Stimulated activated CD4-positive, alpha-beta T cell treated with anti-CD3 and anti-CD28 coated beads, Interleukin-15, amount 100 ng/mL, for 48 hours (primary cell): ENCODE measurements at regions not wholly inside any gene's neighbourhood (a gene's known extent, or its start where the extent isn't known, plus 50 kb on each side); places are given as distances from the start of the nearest gene placed in this dataset.
"Not testable (repeated sequence)": the region's sequence is repeated elsewhere in the genome, so short reads cannot be mapped to it uniquely, and the experiment has no call there.

Experiments used
- DNase-seq, 2 donors: peaks; one replicate each; pipeline ENCODE4 v3.0.0-alpha.2; 2020; ENCODE audit warnings: low read depth in 2 of 2

- DNase-seq = no peak
Observed at GRCh38 chr4:179666226-179666625, 2224.0 kb upstream of the AGA start.

DNA sequence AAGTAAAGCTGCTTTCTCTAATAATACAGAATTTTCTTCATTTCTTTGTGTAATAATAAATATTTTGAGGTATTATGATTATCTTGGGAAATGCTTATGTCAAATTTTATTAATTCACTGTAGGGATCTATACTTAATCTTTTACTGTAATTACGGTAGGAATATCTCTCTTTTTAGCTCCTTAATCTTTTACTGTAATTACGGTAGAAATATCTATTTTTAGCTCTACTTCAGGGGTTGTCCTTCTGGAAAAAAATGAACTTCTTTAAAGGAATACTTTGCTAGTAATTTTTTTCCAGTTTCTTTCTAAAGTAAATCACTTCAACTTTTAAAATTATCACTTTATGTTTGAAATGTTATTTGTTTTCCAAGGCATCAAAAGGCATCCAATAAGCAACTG, 2229.4 kb upstream of the AGA start:
- DNase-seq = no peak

DNA sequence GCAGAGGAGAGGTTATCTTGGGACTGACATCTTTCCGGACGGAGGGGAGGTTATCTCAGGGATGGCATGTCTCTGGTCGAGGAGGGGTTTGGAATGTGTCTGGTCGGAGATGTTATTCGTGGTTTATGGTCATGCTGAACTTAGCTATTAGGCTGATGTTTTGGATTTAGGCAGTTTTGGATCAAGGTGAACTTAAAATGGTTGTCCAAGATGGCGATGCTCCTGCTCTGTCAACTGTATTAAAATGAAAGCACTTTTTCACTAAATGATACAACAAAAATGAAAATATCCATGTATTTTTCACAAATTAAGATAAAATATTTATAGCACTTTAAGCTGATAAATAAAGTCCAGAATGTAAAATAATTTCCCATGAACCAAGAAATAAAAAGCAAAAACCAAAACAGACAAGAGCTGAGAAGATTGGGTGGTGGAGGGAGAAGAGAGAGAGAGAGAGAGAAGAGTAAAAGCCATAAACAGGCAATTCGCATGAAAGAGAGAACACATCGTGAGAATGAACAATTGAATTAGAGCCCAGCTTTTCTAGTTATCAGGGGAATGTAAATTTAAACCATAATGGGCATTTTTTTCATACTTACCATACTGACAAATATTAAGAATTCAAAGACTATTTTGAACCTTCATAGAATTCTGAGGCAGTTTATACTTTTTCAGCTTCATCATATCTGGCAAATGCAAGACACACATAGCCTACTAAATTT, 2236.0 kb upstream of the AGA start:
- no peak for DNase-seq

GRCh38 chr4:179683661-179684060, 2241.4 kb upstream of the AGA start:
- DNase-seq = not testable (repeated sequence)

GRCh38 chr4:179692222-179692621, 2250.0 kb upstream of the AGA start:
- DNase-seq = no peak

DNA sequence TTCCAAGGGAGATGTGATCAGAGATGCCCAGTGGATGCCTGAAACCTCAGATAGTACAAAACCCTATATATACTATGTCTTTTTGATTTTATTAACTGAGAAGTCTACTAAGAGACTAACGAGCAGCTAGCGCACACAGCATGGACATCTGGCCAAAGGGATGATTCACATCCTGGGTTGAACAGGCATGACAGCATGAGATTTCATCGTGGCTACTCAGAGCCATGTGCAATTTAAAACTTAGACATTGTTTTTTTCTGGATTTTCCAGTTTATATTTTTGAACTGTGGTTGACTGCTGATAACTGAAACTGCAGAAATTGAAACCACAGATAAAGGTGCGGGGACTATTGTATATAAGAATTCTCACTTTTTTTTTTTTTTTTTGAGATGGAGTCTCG, 2252.9 kb upstream of the AGA start:
- DNase-seq = no peak

DNA sequence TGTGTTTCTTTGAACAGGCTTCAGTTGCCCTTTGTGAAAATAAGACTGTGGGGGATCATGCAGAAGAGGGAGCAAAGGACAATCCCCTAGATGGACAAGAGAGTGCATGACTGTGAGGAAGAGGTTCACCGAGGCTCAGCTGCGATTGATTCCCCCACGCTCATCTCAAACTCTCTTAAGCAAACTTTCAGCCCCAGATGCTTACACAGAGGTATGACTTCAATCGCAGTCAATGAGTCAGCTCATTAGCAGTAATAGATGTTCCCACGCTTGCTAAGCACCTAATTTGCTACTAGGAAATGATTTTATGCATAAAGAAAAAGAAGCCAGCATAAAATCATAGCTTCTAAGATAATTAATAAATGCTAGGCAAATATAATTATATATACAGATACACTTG, 2256.1 kb upstream of the AGA start:
- no peak for DNase-seq

- no peak for DNase-seq
Observed at GRCh38 chr4:179709961-179710624, 2267.9 kb upstream of the AGA start.

DNA sequence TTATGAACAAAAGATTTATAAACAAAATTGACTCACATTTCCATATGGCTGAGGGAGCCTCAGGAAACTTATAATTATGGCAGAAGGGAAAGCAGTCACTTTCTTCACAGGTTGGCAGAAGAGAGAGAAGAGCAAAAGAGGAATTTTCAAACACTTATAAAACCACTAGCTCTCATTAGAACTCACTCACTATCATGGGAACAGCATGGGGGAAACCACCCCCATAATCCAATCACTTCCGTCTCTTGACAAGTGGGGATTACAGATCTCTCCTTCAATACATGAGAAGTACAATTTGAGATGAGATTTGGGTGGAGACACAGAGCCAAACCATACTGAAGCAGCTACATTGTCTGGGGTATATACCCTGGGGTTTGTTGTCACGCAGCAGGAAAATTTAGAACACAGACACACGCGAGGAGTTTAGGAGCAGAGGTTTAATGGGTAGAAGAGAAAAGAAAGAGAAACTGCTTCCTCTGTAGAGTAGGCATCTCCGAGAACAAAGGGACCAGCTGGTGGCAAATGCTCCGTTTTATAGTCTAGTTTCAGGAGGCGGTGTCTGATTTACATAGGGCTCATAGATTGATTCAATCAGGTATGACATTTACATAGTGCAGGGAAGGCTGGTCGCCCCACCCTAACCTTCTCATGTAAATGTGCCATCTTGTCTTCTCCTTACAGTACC, 2277.7 kb upstream of the AGA start:
- DNase-seq = no peak

- DNase-seq = not testable (repeated sequence)
Observed at GRCh38 chr4:179726491-179726890, 2284.3 kb upstream of the AGA start.

GRCh38 chr4:179728305-179728704, 2286.1 kb upstream of the AGA start:
- no peak for DNase-seq

DNA sequence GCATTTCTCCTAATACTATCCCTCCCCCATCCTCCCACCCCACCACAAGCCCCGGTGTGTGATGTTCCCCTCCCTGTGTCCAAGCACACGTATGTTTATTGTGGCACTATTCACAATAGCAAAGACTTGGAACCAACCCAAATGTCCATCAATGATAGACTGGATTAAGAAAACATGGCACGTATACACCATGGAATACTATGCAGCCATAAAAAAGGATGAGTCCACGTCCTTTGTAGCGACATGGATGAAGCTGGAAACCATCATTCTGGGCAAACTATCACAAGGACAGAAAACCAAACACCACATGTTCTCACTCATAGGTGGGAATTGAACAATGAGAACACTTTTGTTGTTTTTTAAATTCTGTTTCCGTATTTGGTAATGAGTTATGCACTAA, 2294.6 kb upstream of the AGA start:
- DNase-seq = not testable (repeated sequence)

GRCh38 chr4:179738822-179739221, 2296.6 kb upstream of the AGA start:
- DNase-seq = no peak

DNA sequence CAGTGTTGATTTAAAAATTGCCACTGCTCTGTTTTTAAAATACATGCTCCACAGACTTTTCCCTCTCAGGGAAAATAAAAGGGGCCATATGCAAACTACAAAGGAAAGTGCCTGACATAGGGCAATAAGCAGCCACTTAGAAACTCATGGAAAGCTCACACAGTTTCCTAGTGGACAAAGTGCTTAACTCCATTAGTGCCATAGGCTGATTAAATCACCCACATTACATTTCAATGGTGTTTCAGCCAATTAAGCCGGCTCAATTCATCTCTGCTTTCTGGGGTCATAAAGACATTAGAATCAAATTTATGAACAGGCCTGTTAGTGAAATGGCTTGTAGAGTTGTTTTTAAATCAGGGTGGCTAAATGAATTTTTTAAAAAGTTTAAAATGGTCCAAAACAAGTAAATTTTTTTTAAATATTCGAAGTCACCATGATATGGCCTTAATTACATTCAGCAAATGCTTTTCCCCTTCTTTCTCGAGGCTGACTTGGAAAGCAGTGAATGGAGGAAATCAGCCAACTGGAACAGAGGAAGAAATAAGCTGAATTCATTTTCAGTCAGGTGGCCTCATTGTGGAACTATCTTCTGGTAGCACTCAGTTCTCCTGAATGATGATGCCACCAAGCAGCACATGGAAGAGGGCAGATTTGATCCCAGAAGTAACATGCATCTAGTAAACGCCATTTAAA, 2305.1 kb upstream of the AGA start:
- DNase-seq = no peak

DNA sequence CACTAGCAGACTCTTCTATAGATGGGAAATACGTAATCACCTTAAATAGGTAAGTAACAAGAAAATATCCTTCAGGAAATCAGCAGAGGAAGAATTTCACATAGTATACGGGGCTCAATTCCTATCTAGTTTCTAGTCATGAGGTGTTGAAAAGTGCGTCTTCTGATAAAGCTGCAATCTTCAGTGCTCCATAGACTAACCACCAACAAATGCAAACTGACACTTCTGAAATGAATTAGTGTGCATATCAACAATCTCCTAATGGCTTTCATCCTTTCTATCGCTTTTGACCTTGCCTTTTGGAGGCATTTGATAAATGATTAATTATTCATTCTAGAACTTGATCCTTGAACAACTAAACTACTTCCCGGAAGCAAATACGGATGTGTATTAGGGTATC, 2306.6 kb upstream of the AGA start:
- DNase-seq = no peak

GRCh38 chr4:179750374-179750773, 2308.1 kb upstream of the AGA start:
- DNase-seq = no peak

- DNase-seq = no peak
Observed at GRCh38 chr4:179751669-179752068, 2309.4 kb upstream of the AGA start.

- DNase-seq = no peak
Observed at GRCh38 chr4:179755322-179755721, 2313.1 kb upstream of the AGA start.

GRCh38 chr4:179757641-179758040, 2315.4 kb upstream of the AGA start:
- DNase-seq = no peak

- DNase-seq = no peak
Observed at GRCh38 chr4:179762840-179763239, 2320.6 kb upstream of the AGA start.

GRCh38 chr4:179766938-179767337, 2324.7 kb upstream of the AGA start:
- DNase-seq = no peak

DNA sequence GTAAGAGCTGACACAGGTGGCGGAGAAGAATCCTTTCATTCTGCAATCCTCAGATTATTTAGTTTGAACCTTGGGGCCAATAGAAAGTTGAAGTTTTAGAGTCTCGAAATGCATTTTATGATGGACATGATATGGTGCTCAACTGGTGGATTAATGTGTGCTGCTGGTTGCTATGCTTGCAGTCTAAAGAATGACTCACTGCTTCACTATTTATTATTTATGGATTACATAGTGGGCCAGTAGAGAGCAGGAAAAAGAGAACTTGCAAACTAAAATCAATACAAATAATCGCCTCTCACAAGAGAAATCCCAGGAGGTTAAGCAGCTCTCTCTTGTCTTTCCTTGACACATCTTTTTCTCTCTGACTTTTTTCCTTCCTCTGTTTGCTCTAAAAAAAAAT, 2326.8 kb upstream of the AGA start:
- no peak for DNase-seq
